ENCODE measurements at regions not wholly inside any gene's neighbourhood (a gene's known extent, or its start where the extent isn't known, plus 50 kb on each side); places are given as distances from the start of the nearest gene placed in this dataset.

DNA sequence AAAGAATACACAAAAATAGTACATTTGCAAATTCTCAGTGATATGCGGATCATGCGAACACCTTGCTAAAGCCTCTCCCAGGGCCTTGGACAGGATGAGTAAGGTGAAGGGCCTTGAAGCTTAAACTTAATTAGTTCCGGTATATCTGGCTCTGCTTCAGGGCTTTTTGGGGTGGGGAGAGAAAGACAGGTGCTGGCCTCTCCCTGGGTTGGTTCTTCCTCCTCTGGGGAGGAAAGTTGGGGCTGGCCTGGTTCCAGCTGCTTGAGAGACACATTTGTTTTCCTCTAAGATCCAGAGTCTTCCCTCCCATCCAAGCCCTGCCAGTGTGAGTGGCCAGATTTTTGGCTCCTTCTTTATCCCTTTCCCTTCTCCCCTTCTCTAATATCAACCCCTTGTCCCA lies 64.7 kb upstream of the EPHB3 start:
- TF ChIP-seq, protein P1, sequence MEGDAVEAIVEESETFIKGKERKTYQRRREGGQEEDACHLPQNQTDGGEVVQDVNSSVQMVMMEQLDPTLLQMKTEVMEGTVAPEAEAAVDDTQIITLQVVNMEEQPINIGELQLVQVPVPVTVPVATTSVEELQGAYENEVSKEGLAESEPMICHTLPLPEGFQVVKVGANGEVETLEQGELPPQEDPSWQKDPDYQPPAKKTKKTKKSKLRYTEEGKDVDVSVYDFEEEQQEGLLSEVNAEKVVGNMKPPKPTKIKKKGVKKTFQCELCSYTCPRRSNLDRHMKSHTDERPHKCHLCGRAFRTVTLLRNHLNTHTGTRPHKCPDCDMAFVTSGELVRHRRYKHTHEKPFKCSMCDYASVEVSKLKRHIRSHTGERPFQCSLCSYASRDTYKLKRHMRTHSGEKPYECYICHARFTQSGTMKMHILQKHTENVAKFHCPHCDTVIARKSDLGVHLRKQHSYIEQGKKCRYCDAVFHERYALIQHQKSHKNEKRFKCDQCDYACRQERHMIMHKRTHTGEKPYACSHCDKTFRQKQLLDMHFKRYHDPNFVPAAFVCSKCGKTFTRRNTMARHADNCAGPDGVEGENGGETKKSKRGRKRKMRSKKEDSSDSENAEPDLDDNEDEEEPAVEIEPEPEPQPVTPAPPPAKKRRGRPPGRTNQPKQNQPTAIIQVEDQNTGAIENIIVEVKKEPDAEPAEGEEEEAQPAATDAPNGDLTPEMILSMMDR (IDR thresholded peaks at IDR 0.05), result no peak
- TF ChIP-seq POLR2A (IDR thresholded peaks at IDR 0.05), result no peak

Measured in Peyer's patch (tissue), 4 donors.